Suprapubic skin (tissue), 3 donors: ENCODE measurements at regions not wholly inside any gene's neighbourhood (a gene's known extent, or its start where the extent isn't known, plus 50 kb on each side); places are given as distances from the start of the nearest gene placed in this dataset.

ENCODE experiments used
- CTCF ChIP-seq, 2 donors: fragments of 200-600 bp in 1 of 2; fragments of 450-650 bp in 1 of 2; sonication (generic) in 1 of 2; IDR thresholded peaks; one replicate each; pipeline ENCODE4 v1.5.1; 2016 to 2019; ENCODE audit warnings: antibody characterized with exemption in 2 of 2, mild to moderate bottlenecking in 1 of 2, moderate library complexity in 1 of 2
- POLR2A ChIP-seq, 2 donors: fragments of 450-650 bp; IDR thresholded peaks; one replicate each; pipeline ENCODE4 v1.6.1; 2017; ENCODE audit warnings: antibody characterized with exemption in 2 of 2, mild to moderate bottlenecking in 2 of 2, moderate library complexity in 2 of 2

GRCh38 chr5:143513720-143514119 lies 110.2 kb upstream of the NR3C1 start:
- TF ChIP-seq POLR2A (IDR thresholded peaks at IDR 0.05) (no peak), CTCF (IDR thresholded peaks at IDR 0.05) (no peak)
